SK-N-MC (cell line): ENCODE measurements at regions not wholly inside any gene's neighbourhood (a gene's known extent, or its start where the extent isn't known, plus 50 kb on each side); places are given as distances from the start of the nearest gene placed in this dataset.

Source experiments
- EZH2 ChIP-seq: fragments of 200-600 bp; sonication (generic); IDR thresholded peaks from one replicate; pipeline ENCODE4 v1.6.1; 2017; ENCODE audit warnings: antibody characterized with exemption
- FOXP2 ChIP-seq: optimal IDR thresholded peaks from 2 replicates; pipeline ENCODE3; 2011; ENCODE audit warnings: mild to moderate bottlenecking, moderate library complexity; ENCODE audit not compliant: insufficient read depth; ENCODE audit errors: extremely low read length, control extremely low read depth
- POLR2AphosphoS5 ChIP-seq: IDR thresholded peaks from 2 replicates; pipeline ENCODE4 v1.6.1; 2012; ENCODE audit warnings: mild to moderate bottlenecking, low read depth, low read length, borderline replicate concordance

DNA sequence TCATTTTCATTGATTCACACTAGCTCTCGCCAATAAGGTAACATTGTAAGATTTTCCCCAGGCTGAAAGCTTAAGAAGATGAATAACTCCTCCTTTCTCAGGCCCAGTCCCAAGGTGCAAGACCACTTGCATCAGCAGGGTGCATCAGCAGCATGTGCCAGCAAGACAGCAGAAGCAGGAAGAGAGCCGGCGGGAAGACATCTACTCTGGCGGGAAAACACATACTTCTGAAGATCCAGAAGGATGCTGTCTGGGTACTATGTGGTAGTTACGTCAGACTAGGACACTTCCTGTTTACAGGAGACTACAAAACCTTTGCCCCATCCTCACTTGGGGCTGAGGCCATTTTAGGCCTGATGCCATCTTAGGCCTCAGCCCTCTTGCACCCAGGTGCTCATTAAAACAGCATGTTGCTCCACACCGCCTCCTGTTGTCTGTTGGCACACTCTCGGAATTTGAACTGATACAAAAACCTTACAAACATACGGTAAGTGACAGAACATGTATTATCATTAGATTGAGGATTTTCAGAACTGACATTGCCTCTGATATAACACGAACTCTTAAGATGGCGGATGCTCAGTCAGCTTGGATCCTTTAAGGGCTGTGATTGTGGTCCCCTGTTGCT lies 886.5 kb upstream of the EPHA5 start:
- TF ChIP-seq POLR2AphosphoS5: no peak
- no peak for TF ChIP-seq EZH2
- TF ChIP-seq FOXP2: no peak
